Right lobe of liver (tissue), 4 donors: ENCODE measurements at regions not wholly inside any gene's neighbourhood (a gene's known extent, or its start where the extent isn't known, plus 50 kb on each side); places are given as distances from the start of the nearest gene placed in this dataset.

Experiments used
- POLR2A ChIP-seq: fragments of 450-650 bp; IDR thresholded peaks from one replicate; pipeline ENCODE4 v1.6.1; 2017; ENCODE audit warnings: antibody characterized with exemption, mild to moderate bottlenecking
- TF ChIP-seq, protein P1 (sequence below), 4 donors: fragments of 200-600 bp in 3 of 4; fragments of 450-650 bp in 1 of 4; IDR thresholded peaks; one replicate each; pipeline versions ENCODE4 v1.5.1 to v1.8.0; 2016 to 2022; ENCODE audit warnings: antibody characterized with exemption in 4 of 4, mild to moderate bottlenecking in 2 of 4
- donor health status: DM: no; HTN: no; CAD: no.
- donor health status: DM: no; HTN: no; CAD: no.
- donor health status: DM: no; HTN: yes; CAD: no.

DNA sequence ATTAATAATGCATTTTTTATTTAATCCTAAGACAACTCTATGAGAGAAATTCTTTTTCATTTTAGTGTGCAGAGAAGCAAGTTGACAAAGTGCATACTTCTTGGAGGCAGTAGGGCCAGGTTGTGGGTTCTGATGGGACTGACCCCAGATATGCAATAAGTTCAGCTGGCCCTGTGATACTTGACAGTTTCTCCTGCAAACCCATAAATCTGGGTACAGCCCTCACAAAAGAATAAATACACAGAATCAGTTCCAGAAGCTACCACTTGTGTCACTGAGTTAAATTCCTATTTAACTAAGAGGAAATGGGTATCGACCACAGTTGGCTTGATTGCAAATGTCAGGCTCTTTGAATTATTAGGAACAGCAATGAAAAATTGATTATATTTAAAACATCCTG lies 598.5 kb upstream of the API5 start:
- TF ChIP-seq, protein P1, sequence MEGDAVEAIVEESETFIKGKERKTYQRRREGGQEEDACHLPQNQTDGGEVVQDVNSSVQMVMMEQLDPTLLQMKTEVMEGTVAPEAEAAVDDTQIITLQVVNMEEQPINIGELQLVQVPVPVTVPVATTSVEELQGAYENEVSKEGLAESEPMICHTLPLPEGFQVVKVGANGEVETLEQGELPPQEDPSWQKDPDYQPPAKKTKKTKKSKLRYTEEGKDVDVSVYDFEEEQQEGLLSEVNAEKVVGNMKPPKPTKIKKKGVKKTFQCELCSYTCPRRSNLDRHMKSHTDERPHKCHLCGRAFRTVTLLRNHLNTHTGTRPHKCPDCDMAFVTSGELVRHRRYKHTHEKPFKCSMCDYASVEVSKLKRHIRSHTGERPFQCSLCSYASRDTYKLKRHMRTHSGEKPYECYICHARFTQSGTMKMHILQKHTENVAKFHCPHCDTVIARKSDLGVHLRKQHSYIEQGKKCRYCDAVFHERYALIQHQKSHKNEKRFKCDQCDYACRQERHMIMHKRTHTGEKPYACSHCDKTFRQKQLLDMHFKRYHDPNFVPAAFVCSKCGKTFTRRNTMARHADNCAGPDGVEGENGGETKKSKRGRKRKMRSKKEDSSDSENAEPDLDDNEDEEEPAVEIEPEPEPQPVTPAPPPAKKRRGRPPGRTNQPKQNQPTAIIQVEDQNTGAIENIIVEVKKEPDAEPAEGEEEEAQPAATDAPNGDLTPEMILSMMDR (IDR thresholded peaks at IDR 0.05): no peak
- TF ChIP-seq POLR2A: no peak
